ENCODE measurements at regions not wholly inside any gene's neighbourhood (a gene's known extent, or its start where the extent isn't known, plus 50 kb on each side); places are given as distances from the start of the nearest gene placed in this dataset.
A peak's percentile ranks its signal among the peaks of the same experiment; 100 is the strongest.

DNA sequence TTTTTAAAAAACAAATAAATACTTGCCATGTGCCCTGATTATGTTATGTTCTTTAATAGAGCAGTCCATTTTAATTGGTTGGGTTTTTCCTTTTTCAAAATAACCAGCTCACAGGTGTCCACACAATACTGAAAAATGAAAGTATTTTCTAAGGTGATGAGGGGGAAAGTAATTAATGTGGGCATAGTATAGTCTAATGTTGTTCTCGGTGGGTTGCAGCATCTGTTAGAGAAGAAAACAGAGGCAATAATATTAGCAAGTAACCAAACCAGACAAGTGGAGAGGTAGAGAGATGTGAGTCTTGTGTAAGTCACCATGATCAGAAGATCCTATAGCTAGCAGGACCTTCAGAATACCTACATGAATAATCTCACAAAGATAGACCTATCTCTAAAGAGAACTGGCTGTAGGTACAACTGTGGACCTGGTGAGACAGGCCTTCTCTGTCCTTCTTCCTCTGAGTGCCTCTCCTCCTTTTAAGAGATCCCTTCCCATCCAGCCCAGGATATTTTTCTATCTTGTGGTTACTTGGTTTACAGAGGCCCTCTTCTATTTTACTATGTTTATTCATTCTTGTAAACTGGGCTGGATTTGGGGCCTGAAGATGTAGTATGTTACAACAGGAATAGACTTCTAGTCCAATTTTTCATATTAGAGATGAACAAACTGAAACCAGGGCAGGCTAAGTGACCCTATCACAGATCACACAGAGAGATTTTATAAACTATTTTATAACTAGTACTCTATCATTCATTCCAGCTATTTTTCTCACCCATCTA lies 67.1 kb upstream of the MSTN start:
- TF ChIP-seq, protein P1, sequence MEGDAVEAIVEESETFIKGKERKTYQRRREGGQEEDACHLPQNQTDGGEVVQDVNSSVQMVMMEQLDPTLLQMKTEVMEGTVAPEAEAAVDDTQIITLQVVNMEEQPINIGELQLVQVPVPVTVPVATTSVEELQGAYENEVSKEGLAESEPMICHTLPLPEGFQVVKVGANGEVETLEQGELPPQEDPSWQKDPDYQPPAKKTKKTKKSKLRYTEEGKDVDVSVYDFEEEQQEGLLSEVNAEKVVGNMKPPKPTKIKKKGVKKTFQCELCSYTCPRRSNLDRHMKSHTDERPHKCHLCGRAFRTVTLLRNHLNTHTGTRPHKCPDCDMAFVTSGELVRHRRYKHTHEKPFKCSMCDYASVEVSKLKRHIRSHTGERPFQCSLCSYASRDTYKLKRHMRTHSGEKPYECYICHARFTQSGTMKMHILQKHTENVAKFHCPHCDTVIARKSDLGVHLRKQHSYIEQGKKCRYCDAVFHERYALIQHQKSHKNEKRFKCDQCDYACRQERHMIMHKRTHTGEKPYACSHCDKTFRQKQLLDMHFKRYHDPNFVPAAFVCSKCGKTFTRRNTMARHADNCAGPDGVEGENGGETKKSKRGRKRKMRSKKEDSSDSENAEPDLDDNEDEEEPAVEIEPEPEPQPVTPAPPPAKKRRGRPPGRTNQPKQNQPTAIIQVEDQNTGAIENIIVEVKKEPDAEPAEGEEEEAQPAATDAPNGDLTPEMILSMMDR (IDR thresholded peaks at IDR 0.05): no peak

DNA sequence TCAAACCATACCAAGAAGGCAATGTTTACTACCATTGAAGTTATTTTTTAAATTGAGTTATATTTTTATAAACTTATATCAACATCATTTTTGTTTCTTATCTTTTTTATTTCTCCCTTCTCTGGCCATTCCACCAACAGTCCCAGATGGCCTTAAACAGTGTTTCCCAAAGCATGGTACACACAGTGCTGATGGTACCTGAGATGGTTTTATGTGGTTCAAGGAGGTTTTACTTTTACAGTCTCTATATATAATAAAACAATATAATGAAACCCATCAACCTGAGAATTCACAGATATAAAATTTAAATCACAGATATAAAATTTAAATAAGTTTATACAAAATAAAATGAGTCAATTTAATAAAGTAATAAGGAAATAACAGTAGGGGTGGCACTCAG lies 65.1 kb upstream of the MSTN start:
- TF ChIP-seq, protein P1 (IDR thresholded peaks at IDR 0.05): no peak

GRCh38 chr2:190126798-190127197 lies 64.3 kb upstream of the MSTN start:
- TF ChIP-seq, protein P1 (IDR thresholded peaks at IDR 0.05): no peak

DNA sequence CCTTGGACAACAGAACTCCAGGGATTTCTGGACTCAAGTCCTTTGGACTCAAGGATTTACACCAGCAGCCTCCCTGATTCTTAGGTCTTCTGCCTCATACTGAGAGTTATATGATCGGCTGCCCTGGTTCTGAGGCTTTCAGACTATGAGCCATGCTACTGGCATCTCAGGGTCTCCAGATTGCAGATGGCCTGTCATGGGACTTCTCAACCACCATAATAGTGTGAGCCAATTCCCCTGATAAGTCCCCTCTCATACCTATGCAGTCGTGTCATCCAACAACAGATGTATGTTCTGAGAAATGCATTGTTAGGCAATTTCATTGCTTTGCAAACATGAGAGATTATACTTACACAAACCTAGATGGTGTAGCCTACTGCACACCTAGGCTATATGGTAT lies 61.4 kb upstream of the MSTN start:
- TF ChIP-seq, protein P1 (IDR thresholded peaks at IDR 0.05): no peak

GRCh38 chr2:190121971-190122370 lies 59.4 kb upstream of the MSTN start:
- TF ChIP-seq, protein P1 (IDR thresholded peaks at IDR 0.05): 0 out of 2 replicates have a peak, but pooled peaks have one; percentile 36

DNA sequence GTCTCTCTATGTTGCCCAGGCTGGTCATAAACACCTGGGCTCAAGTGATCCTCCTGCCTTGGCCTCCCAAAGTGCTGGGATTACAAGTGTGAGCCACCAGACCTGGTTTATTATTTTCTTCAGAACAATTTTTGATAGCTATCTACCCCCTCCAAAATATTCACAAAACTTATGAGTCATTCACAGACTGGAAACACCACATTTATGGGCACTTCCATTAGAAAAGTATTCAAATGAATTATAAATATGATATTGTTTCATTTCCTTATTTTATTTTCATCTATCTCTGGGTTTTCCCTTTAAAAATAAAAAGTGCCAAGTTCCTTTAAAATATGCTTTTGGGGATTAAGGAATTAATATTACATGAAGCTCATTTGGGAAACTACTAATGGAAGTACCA lies 58.8 kb upstream of the MSTN start:
- TF ChIP-seq, protein P1 (IDR thresholded peaks at IDR 0.05): no peak

DNA sequence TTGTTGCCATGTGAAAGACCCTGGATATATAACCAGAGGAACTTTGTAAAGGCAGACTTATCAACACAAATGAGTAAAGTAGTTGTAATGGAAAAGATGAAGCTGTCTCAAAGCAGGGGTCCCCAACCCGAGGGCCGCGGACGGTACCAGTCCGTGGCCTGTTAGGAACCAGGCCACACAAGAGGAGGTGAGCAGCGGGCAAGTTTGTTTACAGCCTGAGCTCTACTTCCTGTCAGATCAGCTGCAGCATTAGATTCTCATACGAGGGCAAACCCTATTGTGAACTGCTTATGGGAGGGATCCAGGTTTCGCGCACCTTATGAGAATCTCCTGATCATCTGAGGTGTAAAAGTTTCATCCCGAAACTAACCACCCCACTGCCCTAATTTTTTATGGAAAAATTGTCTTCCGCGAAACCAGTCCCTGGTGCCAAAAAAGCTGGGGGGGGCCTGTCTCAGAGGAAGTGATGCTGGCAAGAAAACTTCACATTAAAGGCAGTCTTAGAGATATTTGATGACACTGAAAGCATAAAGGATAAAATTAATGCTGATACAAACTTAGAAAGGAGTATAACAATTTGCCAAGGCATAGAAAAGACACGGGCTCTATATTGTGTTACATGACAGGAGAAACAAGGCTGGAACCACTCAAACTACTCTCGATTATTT lies 57.5 kb upstream of the MSTN start:
- TF ChIP-seq, protein P1 (IDR thresholded peaks at IDR 0.05): no peak

Data from LNCAP (cell line).